CD4-positive, alpha-beta T cell treated with Interleukin-15 for 1 hour (primary cell): ENCODE measurements at regions not wholly inside any gene's neighbourhood (a gene's known extent, or its start where the extent isn't known, plus 50 kb on each side); places are given as distances from the start of the nearest gene placed in this dataset.
"Not testable (repeated sequence)": the region's sequence is repeated elsewhere in the genome, so short reads cannot be mapped to it uniquely, and the experiment has no call there.

ENCODE experiments used
- DNase-seq: peaks from one replicate; pipeline ENCODE4 v3.0.0-alpha.2; 2020

GRCh38 chr5:58357121-58357520, 102.8 kb downstream of the PLK2 start:
- no peak for DNase-seq

GRCh38 chr5:58356662-58357061, 103.2 kb downstream of the PLK2 start:
- no peak for DNase-seq

- DNase-seq, result no peak
Observed at GRCh38 chr5:58354827-58355226, 105.1 kb downstream of the PLK2 start.

- no peak for DNase-seq
Observed at GRCh38 chr5:58353992-58354391, 105.9 kb downstream of the PLK2 start.

- no peak for DNase-seq
Observed at GRCh38 chr5:58351190-58351589, 108.7 kb downstream of the PLK2 start.

GRCh38 chr5:58348996-58349728, 110.7 kb downstream of the PLK2 start:
- DNase-seq, result no peak

GRCh38 chr5:58346041-58346440, 113.8 kb downstream of the PLK2 start:
- DNase-seq, result no peak

- DNase-seq, result no peak
Observed at GRCh38 chr5:58341476-58341875, 118.4 kb downstream of the PLK2 start.

GRCh38 chr5:58335518-58335917, 124.4 kb downstream of the PLK2 start:
- DNase-seq, result no peak

GRCh38 chr5:58334035-58334434, 125.9 kb downstream of the PLK2 start:
- no peak for DNase-seq

- DNase-seq, result no peak
Observed at GRCh38 chr5:58330781-58331180, 129.1 kb downstream of the PLK2 start.

- DNase-seq, result no peak
Observed at GRCh38 chr5:58327289-58327688, 132.6 kb downstream of the PLK2 start.

- DNase-seq, result no peak
Observed at GRCh38 chr5:58326022-58326421, 133.9 kb downstream of the PLK2 start.

GRCh38 chr5:58322453-58322852, 137.4 kb downstream of the PLK2 start:
- no peak for DNase-seq

- DNase-seq, result no peak
Observed at GRCh38 chr5:58318468-58318867, 141.4 kb downstream of the PLK2 start.

GRCh38 chr5:58317808-58318207, 142.1 kb downstream of the PLK2 start:
- no peak for DNase-seq

- no peak for DNase-seq
Observed at GRCh38 chr5:58317009-58317408, 142.9 kb downstream of the PLK2 start.

- DNase-seq, result no peak
Observed at GRCh38 chr5:58315794-58316193, 144.1 kb downstream of the PLK2 start.

- DNase-seq, result no peak
Observed at GRCh38 chr5:58314356-58315210, 145.3 kb downstream of the PLK2 start.

GRCh38 chr5:58312299-58312698, 147.6 kb downstream of the PLK2 start:
- no peak for DNase-seq

- no peak for DNase-seq
Observed at GRCh38 chr5:58311526-58311925, 148.4 kb downstream of the PLK2 start.

- not testable (repeated sequence) for DNase-seq
Observed at GRCh38 chr5:58308384-58308783, 151.5 kb downstream of the PLK2 start.

GRCh38 chr5:58300346-58300895, 159.5 kb downstream of the PLK2 start:
- no peak for DNase-seq

- no peak for DNase-seq
Observed at GRCh38 chr5:58299256-58299655, 160.6 kb downstream of the PLK2 start.
